GM18499 (cell line): ENCODE measurements at regions not wholly inside any gene's neighbourhood (a gene's known extent, or its start where the extent isn't known, plus 50 kb on each side); places are given as distances from the start of the nearest gene placed in this dataset.

ENCODE experiments used
- ATAC-seq: cut with Tn5 transposase; IDR thresholded peaks from one replicate; pipeline ENCODE4 v1.9.1; 2021; ENCODE audit warnings: moderate number of reproducible peaks; ENCODE audit not compliant: insufficient read depth, unreplicated experiment

DNA sequence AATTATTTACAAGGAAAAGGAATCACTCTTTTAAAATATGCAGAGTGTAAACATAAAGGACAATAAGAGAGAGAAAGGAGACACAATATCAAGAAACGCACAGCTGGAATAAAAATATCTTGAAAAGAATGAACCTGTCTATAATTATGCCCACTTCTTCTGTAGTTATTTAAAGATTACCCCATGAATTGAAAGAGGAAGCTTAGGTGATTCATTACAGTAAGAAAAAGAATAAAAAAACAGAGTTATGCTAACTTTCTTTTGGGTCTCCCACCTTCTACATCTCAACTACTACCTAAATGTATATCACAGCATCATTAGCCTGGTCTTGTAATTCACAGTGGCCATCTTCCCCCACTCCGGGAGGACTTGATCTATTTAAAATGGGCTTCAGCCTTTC lies 182.1 kb downstream of the MRPL39 start:
- no peak for ATAC-seq

DNA sequence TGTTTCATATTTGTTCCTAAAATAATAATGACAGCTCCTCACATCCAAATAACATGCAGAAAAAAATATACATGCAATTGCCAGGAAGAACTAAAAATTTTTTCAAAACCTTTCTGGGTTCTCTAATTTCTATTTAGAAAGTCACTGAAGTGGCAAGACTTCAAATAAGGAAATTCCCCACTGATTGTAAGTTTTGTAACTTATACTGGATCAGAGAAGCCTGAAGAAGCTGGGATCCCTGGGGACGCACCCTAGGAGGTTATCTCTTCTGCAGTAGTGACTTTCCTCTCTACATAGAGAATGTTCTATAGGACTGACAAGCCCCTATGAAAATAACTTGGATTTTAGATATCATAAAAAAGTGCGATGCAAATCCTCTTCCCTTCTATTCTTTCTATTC lies 182.6 kb downstream of the MRPL39 start:
- ATAC-seq: no peak

- ATAC-seq: no peak
Observed at GRCh38 chr21:25424048-25424447, 183.2 kb downstream of the MRPL39 start.

- no peak for ATAC-seq
Observed at GRCh38 chr21:25422610-25423608, 184.4 kb downstream of the MRPL39 start.

GRCh38 chr21:25421321-25422028 lies 185.8 kb downstream of the MRPL39 start:
- peak; percentile 47 for ATAC-seq

GRCh38 chr21:25420831-25421230 lies 186.4 kb downstream of the MRPL39 start:
- ATAC-seq: no peak

DNA sequence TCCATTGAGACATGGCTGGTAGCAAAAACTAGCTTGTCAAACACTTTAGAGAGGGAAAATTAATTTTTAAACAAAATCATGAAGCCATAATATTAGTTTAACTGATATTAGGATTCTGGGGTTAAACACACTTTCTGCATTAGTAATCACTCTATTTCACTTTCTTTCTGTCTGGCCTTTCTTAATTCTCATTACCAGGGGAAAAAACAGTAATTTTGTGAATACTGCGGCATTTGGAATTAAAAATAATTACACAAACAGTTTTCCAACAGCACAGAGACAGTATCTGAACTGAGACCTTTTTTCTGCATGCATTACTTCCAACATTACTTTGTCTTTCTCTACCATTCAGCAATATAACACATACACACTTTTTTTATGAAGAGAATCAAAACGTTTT lies 190.6 kb downstream of the MRPL39 start:
- ATAC-seq: no peak

GRCh38 chr21:25412100-25412499 lies 195.2 kb downstream of the MRPL39 start:
- ATAC-seq: no peak

- ATAC-seq: no peak
Observed at GRCh38 chr21:25409978-25410377, 197.3 kb downstream of the MRPL39 start.

DNA sequence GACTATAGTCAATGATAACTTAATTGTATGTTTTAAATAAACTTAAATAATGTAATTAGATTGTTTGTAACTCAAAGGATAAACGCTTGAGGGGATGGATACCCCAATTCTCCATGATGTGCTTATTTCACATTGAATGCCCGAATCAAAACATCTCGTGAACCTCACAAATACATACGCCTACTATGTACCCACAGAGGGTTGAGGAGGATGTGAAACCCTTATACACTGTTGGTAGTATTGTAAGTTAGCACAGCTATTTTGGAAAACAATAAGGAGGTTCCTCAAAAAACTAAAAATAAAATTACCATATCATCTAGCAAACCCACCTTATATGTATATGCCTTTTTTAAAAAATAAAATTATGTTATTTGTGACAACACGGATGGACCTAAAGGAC lies 198.6 kb downstream of the MRPL39 start:
- no peak for ATAC-seq

DNA sequence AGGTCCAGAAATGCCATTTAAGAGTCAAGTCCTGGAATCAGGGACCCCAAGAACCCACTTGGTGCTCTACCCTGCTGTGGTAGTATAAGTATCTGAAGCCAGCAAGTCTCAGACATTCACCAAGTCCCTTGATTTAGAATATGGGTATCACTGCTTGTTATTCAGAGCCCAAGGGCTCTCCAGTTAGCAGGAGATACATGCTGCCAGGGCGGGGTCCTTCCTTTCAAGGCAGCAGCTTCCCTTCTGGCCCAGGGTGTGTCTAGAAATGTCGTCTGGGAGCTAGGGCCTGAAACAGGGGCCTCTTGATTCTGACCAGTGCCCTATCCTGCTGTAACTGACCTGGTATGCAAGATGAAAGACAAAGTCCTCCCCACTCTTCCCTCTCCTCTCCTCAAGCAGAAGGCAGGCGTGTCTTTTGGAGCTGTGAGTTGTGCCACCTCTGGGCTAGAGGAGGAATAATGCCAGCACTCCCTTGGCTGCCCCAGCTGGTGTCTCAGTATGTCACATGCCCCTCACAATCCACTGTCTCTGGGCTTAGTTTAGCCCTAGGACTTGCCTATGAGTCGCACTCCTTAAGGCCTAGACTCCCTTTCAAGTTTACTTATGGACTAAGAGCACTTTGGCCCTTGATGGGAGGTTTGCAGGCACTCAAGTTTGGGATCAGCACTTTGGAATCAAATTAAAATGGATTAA lies 200.2 kb downstream of the MRPL39 start:
- no peak for ATAC-seq

DNA sequence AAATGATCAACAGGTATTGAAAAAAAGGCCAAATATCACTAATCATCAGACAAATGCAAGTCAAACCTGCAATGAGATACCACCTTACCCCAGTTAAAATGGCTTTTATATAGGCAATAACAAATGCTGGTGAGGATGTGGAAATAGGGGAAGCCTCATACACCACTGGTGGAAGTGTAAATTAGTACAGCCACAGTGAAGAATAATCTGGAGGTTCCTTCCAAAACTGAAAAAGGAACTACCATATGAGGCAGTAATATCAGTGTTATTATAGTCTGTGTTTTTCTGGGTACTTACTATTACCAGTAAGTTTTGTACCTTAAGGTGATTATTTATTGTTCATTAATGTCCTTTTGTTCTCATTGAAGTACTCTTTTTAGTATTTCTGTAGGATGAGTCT lies 201.3 kb downstream of the MRPL39 start:
- no peak for ATAC-seq

DNA sequence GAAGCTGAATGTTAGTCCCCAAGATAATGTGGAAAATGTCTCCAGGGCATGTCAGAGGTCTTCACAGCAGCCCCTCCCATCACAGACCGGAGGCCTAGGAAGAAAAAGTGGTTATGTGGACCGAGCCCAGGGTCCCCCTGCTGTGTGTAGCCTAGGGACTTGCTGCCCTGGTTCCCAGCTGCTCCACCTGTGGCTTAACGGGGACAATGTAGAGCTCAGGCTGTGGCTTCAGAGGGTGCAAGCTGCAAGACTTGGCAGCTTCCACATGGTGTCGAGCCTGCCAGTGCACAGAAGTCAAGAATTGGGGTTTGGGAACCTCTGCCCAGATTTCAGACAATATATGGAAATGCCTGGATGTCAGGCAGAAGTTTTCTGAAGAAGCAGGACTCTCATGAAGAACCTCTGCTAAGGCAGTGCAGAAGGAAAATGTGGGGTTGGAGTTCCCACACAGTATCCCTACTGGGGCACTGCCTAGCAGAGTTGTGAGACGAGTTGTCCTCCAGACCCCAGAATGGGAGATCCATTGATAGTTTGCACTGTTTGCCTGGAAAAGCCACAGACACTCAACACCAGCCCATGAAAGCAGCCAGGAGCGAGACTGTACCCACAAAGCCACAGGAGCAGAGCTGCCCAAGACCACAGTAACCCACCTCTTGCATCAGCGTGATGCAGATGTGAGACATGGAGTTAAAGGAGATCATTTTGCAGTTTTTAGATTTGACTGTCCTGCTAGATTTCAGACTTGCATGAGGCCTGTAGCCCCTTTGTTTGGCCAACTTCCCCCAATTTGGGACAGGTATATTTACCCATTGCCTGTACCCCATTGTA lies 204.9 kb downstream of the MRPL39 start:
- no peak for ATAC-seq

- ATAC-seq: no peak
Observed at GRCh38 chr21:25400427-25400826, 206.9 kb downstream of the MRPL39 start.

DNA sequence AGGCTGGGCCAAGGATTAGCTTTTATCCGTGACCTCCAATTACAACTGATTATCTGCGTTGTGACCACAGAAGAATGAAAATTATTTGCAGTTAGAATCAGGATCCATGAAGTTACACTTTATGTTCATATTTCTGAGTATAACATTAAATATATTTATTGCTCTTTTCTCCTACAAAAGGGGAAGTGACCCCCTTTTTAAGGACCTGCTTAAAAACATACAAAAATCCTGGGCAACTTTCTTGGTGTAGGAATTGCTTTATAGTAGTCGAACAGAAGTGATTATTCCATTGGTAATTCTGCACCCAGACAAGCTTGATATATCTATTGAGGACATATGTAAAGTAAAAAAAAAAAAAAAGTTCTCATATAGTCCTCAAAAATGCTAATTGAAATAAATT lies 208.7 kb downstream of the MRPL39 start:
- no peak for ATAC-seq

- ATAC-seq: peak; percentile 75
Observed at GRCh38 chr21:25396135-25396711, 211.1 kb downstream of the MRPL39 start.

DNA sequence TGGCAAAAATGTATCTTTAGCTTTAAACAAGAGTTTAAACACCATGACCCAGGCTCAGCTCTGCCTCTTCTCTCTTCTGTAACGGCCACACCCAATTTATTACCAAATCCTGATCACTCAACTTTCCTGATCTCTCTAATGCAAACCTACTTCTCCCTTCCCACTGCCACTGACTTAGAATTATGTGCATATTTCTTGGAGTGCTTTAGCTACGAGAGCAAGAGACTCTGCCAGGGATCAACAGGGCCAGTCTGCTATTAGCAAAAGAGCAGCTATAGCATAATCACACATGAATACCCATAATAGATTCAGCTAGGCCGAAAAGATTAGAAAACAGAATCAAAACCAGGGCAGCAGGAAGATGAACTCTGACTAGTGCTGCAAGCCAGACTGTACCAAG lies 215.5 kb downstream of the MRPL39 start:
- ATAC-seq: no peak

GRCh38 chr21:25390701-25391100 lies 216.6 kb downstream of the MRPL39 start:
- ATAC-seq: no peak

- ATAC-seq: no peak
Observed at GRCh38 chr21:25387665-25388064, 219.6 kb downstream of the MRPL39 start.
